Psoas muscle (tissue), 7 donors: ENCODE measurements at regions not wholly inside any gene's neighbourhood (a gene's known extent, or its start where the extent isn't known, plus 50 kb on each side); places are given as distances from the start of the nearest gene placed in this dataset.

Source experiments
- ATAC-seq, 4 donors: fragments of 200-7000 bp; cut with Tn5 transposase; one replicate each; pipeline ENCODE4 v1.9.1; 2020; ENCODE audit warnings: moderate library complexity in 3 of 4, mild to moderate bottlenecking in 2 of 4
- DNase-seq, 2 donors: peaks; one replicate each; pipeline ENCODE4 v3.0.0-alpha.2; 2020
- H3K27ac ChIP-seq: fragments of 200-600 bp; one replicate; pipeline ENCODE4 v1.8.0; 2022
- H3K27me3 ChIP-seq, 3 donors: fragments of 200-600 bp in 1 of 3; one replicate each; pipeline versions ENCODE4 v1.6.1 to v1.8.0; 2013 to 2022; ENCODE audit warnings: low read length in 2 of 3, mild to moderate bottlenecking in 2 of 3, moderate library complexity in 1 of 3; ENCODE audit not compliant: insufficient read depth in 3 of 3
- H3K36me3 ChIP-seq, 2 donors: fragments of 200-600 bp in 1 of 2; one replicate each; pipeline versions ENCODE4 v1.6.1 to v1.8.0; 2013 to 2022; ENCODE audit warnings: low read depth in 1 of 2, mild to moderate bottlenecking in 1 of 2, moderate library complexity in 1 of 2; ENCODE audit not compliant: insufficient read depth in 1 of 2
- H3K4me1 ChIP-seq: fragments of 200-600 bp; one replicate; pipeline ENCODE4 v1.8.0; 2022
- H3K4me3 ChIP-seq: fragments of 200-600 bp; one replicate; pipeline ENCODE4 v1.8.0; 2022; ENCODE audit warnings: mild to moderate bottlenecking
- H3K9me3 ChIP-seq: fragments of 200-600 bp; one replicate; pipeline ENCODE4 v1.8.0; 2022
- WGBS, 3 donors: extraction: QIAGEN DNeasy Blood & Tissue Kit; methylation state at CpG; one replicate each; pipeline versions ENCODE4 v1.1.6 to v1.1.7; 2013; 5-methylcytosine and 5-hydroxymethylcytosine counted together
- intact Hi-C, 2 donors: fragments of 100-400 bp; cut with DNase I; formaldehyde crosslinking; loops; one replicate each; pipeline versions ENCODE4 v1.11.0 to v1.14.2; 2022
- TF ChIP-seq, protein P1 (sequence below): fragments of 200-600 bp; IDR thresholded peaks from one replicate; pipeline ENCODE4 v1.8.0; 2022; ENCODE audit warnings: antibody characterized with exemption
- donor health status: healthy with polysubstance abuse.
- donor health status: DM: no; HTN: no; CAD: no; lungs with moderate emphysema.
- donor health status: Bipolar disorder and iron deficiency.
- donor health status: healthy.
- donor health status: DM: yes; HTN: yes; CAD: no.
- donor health status: DM: no; HTN: no; CAD: no.
- donor health status: DM: yes; HTN: yes; CAD: no.

GRCh38 chr21:22743085-22743484 is 1744.9 kb downstream of the NCAM2 start:
- Histone ChIP-seq H3K27ac (no peak overlapping the region), H3K9me3 (no peaks in the 10 kb centered on the region), H3K27me3 (no peaks in the 10 kb centered on the region), H3K36me3 (no peaks in the 10 kb centered on the region), H3K4me1 (no peaks in the 10 kb centered on the region), H3K4me3 (no peak overlapping the region)
- DNase-seq (no peak), ATAC-seq (no peak)
- TF ChIP-seq, protein P1, sequence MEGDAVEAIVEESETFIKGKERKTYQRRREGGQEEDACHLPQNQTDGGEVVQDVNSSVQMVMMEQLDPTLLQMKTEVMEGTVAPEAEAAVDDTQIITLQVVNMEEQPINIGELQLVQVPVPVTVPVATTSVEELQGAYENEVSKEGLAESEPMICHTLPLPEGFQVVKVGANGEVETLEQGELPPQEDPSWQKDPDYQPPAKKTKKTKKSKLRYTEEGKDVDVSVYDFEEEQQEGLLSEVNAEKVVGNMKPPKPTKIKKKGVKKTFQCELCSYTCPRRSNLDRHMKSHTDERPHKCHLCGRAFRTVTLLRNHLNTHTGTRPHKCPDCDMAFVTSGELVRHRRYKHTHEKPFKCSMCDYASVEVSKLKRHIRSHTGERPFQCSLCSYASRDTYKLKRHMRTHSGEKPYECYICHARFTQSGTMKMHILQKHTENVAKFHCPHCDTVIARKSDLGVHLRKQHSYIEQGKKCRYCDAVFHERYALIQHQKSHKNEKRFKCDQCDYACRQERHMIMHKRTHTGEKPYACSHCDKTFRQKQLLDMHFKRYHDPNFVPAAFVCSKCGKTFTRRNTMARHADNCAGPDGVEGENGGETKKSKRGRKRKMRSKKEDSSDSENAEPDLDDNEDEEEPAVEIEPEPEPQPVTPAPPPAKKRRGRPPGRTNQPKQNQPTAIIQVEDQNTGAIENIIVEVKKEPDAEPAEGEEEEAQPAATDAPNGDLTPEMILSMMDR = no peak
- intact Hi-C loops = no loop called here

- Histone ChIP-seq H3K9me3 (no peaks in the 10 kb centered on the region), H3K27ac (no peak overlapping the region), H3K27me3 (no peaks in the 10 kb centered on the region), H3K36me3 (no peaks in the 10 kb centered on the region), H3K4me3 (no peak overlapping the region), H3K4me1 (no peaks in the 10 kb centered on the region)
- TF ChIP-seq, protein P1 = no peak
- ATAC-seq (no peak), DNase-seq (no peak)
- intact Hi-C loops = no loop called here
- 25 to 46% (median 37%) methylated on average over 1 of the region's 1 CpG for WGBS, 3 donors
These were observed 1756.5 kb downstream of the NCAM2 start for GRCh38 chr21:22754746-22755145.

DNA sequence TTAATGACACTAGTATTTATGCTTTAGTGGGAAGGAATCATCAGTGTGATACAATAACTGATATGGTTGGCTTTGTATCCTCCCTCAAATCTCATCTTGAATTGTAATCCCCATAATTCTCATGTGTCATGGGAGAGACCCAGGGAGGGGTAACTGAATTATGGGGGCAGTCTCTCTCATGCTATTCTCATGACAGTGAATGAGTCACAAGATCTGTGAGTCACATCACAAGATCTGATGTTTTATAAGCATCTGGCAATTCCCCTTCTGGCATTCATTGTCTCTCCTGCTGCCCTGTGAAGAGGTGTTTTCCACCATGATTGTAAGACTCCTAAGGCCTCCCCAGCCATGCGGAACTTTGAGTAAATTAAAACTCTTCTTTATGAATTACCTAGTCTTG is 1760.3 kb downstream of the NCAM2 start:
- Histone ChIP-seq H3K4me3 (no peak overlapping the region), H3K4me1 (no peaks in the 10 kb centered on the region), H3K9me3 (no peaks in the 10 kb centered on the region), H3K27ac (no peak overlapping the region), H3K27me3 (no peaks in the 10 kb centered on the region), H3K36me3 (no peaks in the 10 kb centered on the region)
- intact Hi-C loops = no loop called here
- 96 to 97% (median 97%) methylated on average over 1 of the region's 1 CpG for WGBS, 3 donors
- no peak for DNase-seq
- ATAC-seq = no peak
- TF ChIP-seq, protein P1 = no peak

DNA sequence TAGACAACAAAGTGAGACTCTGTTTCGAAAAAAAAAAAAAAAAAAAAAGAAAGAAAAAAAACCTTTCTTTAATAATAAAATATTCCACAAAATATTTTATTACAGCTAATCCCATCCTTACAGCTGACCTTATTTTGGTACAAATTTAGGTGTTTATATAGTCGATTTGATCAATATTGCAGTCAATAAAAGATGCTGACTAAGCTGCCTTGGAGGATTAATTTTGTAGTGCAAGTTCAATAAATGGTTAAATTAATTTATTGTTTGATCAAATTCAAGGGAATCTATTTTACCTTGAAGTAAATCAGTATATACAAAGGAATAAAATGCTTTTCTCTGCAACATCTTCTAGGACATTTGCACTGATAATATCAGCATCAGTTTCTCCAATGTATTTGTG is 1764.3 kb downstream of the NCAM2 start:
- H3K36me3 ChIP-seq = no peaks in the 10 kb centered on the region
- DNase-seq (no peak), ATAC-seq (no peak)
- no peaks in the 10 kb centered on the region for H3K9me3 ChIP-seq
- intact Hi-C loops = no loop called here
- no peak overlapping the region for H3K27ac ChIP-seq
- no peaks in the 10 kb centered on the region for H3K27me3 ChIP-seq
- no peak overlapping the region for H3K4me3 ChIP-seq
- TF ChIP-seq, protein P1 = no peak
- WGBS, 3 donors = 87 to 91% (median 91%) methylated on average over 2 of the region's 2 CpGs
- H3K4me1 ChIP-seq = no peaks in the 10 kb centered on the region

GRCh38 chr21:22763442-22763841 is 1765.2 kb downstream of the NCAM2 start:
- no peaks in the 10 kb centered on the region for H3K27me3 ChIP-seq
- H3K4me3 ChIP-seq = no peak overlapping the region
- DNase-seq = no peak
- no peak for ATAC-seq
- H3K4me1 ChIP-seq = no peaks in the 10 kb centered on the region
- H3K36me3 ChIP-seq = no peaks in the 10 kb centered on the region
- no peaks in the 10 kb centered on the region for H3K9me3 ChIP-seq
- TF ChIP-seq, protein P1 = no peak
- H3K27ac ChIP-seq = no peak overlapping the region
- intact Hi-C loops = no loop called here
- 66 to 75% (median 66%) methylated on average over 3 of the region's 3 CpGs for WGBS, 3 donors
